GDM1 (cell line): ENCODE measurements at regions not wholly inside any gene's neighbourhood (a gene's known extent, or its start where the extent isn't known, plus 50 kb on each side); places are given as distances from the start of the nearest gene placed in this dataset.

Experiments
- DNase-seq: peaks from one replicate; lab custom pipeline; 2025; lab: John Stamatoyannopoulos, UW

GRCh38 chr15:79230766-79231165 lies 51.8 kb upstream of the ANKRD34C start:
- no peak for DNase-seq

- no peak for DNase-seq
Observed at GRCh38 chr15:79222808-79223207, 59.7 kb upstream of the ANKRD34C start.

GRCh38 chr15:79221696-79222095 lies 60.8 kb upstream of the ANKRD34C start:
- no peak for DNase-seq

- DNase-seq = no peak
Observed at GRCh38 chr15:79219393-79220056, 63.0 kb upstream of the ANKRD34C start.

- DNase-seq = no peak
Observed at GRCh38 chr15:79218588-79219200, 63.8 kb upstream of the ANKRD34C start.

GRCh38 chr15:79213650-79214049 lies 68.9 kb upstream of the ANKRD34C start:
- no peak for DNase-seq

- no peak for DNase-seq
Observed at GRCh38 chr15:79212589-79213157, 69.8 kb upstream of the ANKRD34C start.

- DNase-seq = no peak
Observed at GRCh38 chr15:79211481-79211880, 71.0 kb upstream of the ANKRD34C start.

- no peak for DNase-seq
Observed at GRCh38 chr15:79209690-79210089, 72.8 kb upstream of the ANKRD34C start.

- DNase-seq = no peak
Observed at GRCh38 chr15:79209116-79209515, 73.4 kb upstream of the ANKRD34C start.

GRCh38 chr15:79208179-79208578 lies 74.3 kb upstream of the ANKRD34C start:
- DNase-seq = no peak

GRCh38 chr15:79206940-79207339 lies 75.6 kb upstream of the ANKRD34C start:
- no peak for DNase-seq

- DNase-seq = no peak
Observed at GRCh38 chr15:79204886-79205675, 77.4 kb upstream of the ANKRD34C start.

- no peak for DNase-seq
Observed at GRCh38 chr15:79198461-79198860, 84.1 kb upstream of the ANKRD34C start.

- no peak for DNase-seq
Observed at GRCh38 chr15:79197285-79197684, 85.2 kb upstream of the ANKRD34C start.

- no peak for DNase-seq
Observed at GRCh38 chr15:79195802-79196201, 86.7 kb upstream of the ANKRD34C start.

GRCh38 chr15:79195239-79195638 lies 87.3 kb upstream of the ANKRD34C start:
- no peak for DNase-seq

- DNase-seq = no peak
Observed at GRCh38 chr15:79194386-79194785, 88.1 kb upstream of the ANKRD34C start.

- no peak for DNase-seq
Observed at GRCh38 chr15:79193549-79193948, 89.0 kb upstream of the ANKRD34C start.

- no peak for DNase-seq
Observed at GRCh38 chr15:79193103-79193502, 89.4 kb upstream of the ANKRD34C start.

GRCh38 chr15:79192462-79193036 lies 90.0 kb upstream of the ANKRD34C start:
- no peak for DNase-seq

GRCh38 chr15:79190093-79190492 lies 92.4 kb upstream of the ANKRD34C start:
- no peak for DNase-seq
